ENCODE measurements at regions not wholly inside any gene's neighbourhood (a gene's known extent, or its start where the extent isn't known, plus 50 kb on each side); places are given as distances from the start of the nearest gene placed in this dataset.

- TF ChIP-seq CTCF (IDR thresholded peaks at IDR 0.05; ENCODE audit: low read depth, low read length, missing input control) (no peak), REST (IDR thresholded peaks at IDR 0.05) (no peak), YY1 (IDR thresholded peaks at IDR 0.05) (no peak), GABPA (IDR thresholded peaks at IDR 0.05 in 1 of 2, conservative IDR thresholded peaks at IDR 0.05 in 1 of 2) (no peak), ATF3 (IDR thresholded peaks at IDR 0.05) (no peak), HNF4G (IDR thresholded peaks at IDR 0.05) (no peak), JUND (IDR thresholded peaks at IDR 0.05) (no peak), RAD21 (IDR thresholded peaks at IDR 0.05) (no peak), TAF1 (conservative IDR thresholded peaks at IDR 0.05) (no peak)
Observed at GRCh38 chr4:133096972-133097371, 52.1 kb upstream of the PCDH10 start.

Data from liver (tissue), 3 donors.